ENCODE measurements at regions not wholly inside any gene's neighbourhood (a gene's known extent, or its start where the extent isn't known, plus 50 kb on each side); places are given as distances from the start of the nearest gene placed in this dataset.
"Not testable (repeated sequence)": the region's sequence is repeated elsewhere in the genome, so short reads cannot be mapped to it uniquely, and the experiment has no call there.

DNA sequence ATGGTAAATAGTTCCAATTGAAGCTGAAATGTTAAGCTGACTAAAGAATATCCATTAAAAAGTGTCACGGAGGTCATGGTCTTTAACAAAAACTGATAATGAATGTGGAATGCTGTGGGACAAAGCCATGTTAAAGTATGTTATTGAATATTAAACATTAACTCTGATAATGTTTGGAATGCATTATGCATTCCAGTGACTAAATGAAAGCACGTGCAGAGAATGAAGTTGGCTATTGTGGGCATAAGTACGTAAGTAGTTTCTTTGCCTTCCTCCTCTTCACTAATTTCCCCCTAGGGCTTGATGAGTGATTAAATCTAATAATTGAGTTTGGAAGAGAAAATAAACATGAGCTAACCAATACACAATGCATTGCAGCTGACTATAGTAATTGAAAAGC is 640.4 kb upstream of the CDH10 start:
- Mint-ChIP-seq H3K4me3 (no peak overlapping the region), H3K9me3 (peaks cover 0 to 46% (median 7%) of the 10 kb centered on the region in 5 donors), H3K27ac (no peak overlapping the region), H3K36me3 (no peaks in the 10 kb centered on the region), H3K27me3 (no peaks in the 10 kb centered on the region), H3K4me1 (no peaks in the 10 kb centered on the region)
- no peaks in the 10 kb centered on the region for H3K27me3 ChIP-seq (ENCODE audit: insufficient read depth, low read length, poor library complexity, severe bottlenecking)
- H3K4me1 ChIP-seq (ENCODE audit: insufficient read depth, low read length): no peaks in the 10 kb centered on the region
- ChIA-PET CTCF (no interaction called here), POLR2A (no interaction called here)
- H3K4me3 ChIP-seq (ENCODE audit: low read length): no peak overlapping the region
- H3K27ac ChIP-seq (ENCODE audit: low read depth, low read length): no peak overlapping the region
- no peak for DNase-seq
- H3K9me3 ChIP-seq (ENCODE audit: low read length): no peaks in the 10 kb centered on the region
- H3K36me3 ChIP-seq (ENCODE audit: insufficient read depth, low read length): no peaks in the 10 kb centered on the region

DNA sequence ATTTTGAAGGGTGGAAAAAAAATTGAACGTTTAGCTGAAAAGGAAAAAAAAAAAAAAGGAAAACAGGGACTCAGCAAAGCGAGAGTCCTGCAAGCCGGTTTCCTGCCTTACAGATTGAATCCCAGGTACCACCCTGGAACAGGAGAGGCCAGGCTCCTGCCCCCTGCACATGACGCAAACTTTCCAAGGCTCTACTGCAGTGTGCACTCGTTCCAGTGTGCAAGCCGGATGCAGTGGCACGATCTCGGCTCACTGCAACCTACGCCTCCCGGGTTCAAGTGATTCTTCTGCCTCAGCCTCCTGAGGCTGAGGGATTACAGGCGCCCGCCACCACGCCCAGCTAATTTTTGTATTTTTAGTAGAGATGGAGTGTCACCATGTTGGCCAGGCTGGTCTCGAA is 618.7 kb upstream of the CDH10 start:
- H3K4me1 Mint-ChIP-seq; DNase-seq; H3K27ac Mint-ChIP-seq; H3K27ac ChIP-seq (ENCODE audit: low read depth, low read length); H3K4me3 ChIP-seq (ENCODE audit: low read length); H3K4me1 ChIP-seq (ENCODE audit: insufficient read depth, low read length); H3K27me3 ChIP-seq (ENCODE audit: insufficient read depth, low read length, poor library complexity, severe bottlenecking); H3K36me3 ChIP-seq (ENCODE audit: insufficient read depth, low read length); H3K36me3 Mint-ChIP-seq; H3K27me3 Mint-ChIP-seq; H3K4me3 Mint-ChIP-seq; POLR2A ChIA-PET; H3K9me3 ChIP-seq (ENCODE audit: low read length): not testable (repeated sequence)
- CTCF ChIA-PET: interaction anchor here (0.8 kb wide), 1 partner anchor 18 kb away, joined by 3 read pairs; no protein-coding TSS in a partner anchor
- H3K9me3 Mint-ChIP-seq: peaks cover 9 to 22% (median 19%) of the 10 kb centered on the region in 5 donors

DNA sequence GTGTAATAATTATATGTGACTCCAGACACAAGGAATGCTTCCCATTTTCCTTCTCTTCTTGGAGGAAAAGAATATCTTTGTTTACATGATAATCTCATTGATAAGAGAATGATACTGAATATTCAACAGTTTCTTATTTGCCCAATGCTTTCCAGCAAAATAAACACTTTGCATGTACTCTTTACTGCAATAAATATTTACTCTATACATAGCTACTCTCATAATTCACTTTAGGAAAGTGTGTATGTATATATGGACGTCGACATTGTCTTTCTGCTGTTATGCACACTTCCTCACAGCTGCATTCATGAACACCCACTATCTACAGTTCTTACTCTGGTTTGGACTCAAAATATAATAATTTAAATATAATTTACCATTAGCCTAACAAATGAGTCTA is 617.4 kb upstream of the CDH10 start:
- Histone ChIP-seq H3K9me3 (ENCODE audit: low read length) (no peaks in the 10 kb centered on the region), H3K36me3 (ENCODE audit: insufficient read depth, low read length) (no peaks in the 10 kb centered on the region), H3K4me3 (ENCODE audit: low read length) (no peak overlapping the region), H3K27me3 (ENCODE audit: insufficient read depth, low read length, poor library complexity, severe bottlenecking) (no peaks in the 10 kb centered on the region), H3K4me1 (ENCODE audit: insufficient read depth, low read length) (no peaks in the 10 kb centered on the region), H3K27ac (ENCODE audit: low read depth, low read length) (no peak overlapping the region)
- Mint-ChIP-seq H3K4me3 (no peak overlapping the region), H3K27ac (no peak overlapping the region), H3K27me3 (no peaks in the 10 kb centered on the region), H3K36me3 (no peaks in the 10 kb centered on the region), H3K4me1 (no peaks in the 10 kb centered on the region), H3K9me3 (peaks cover 7 to 15% (median 10%) of the 10 kb centered on the region in 5 donors)
- ChIA-PET POLR2A (no interaction called here), CTCF (no interaction called here)
- no peak for DNase-seq

DNA sequence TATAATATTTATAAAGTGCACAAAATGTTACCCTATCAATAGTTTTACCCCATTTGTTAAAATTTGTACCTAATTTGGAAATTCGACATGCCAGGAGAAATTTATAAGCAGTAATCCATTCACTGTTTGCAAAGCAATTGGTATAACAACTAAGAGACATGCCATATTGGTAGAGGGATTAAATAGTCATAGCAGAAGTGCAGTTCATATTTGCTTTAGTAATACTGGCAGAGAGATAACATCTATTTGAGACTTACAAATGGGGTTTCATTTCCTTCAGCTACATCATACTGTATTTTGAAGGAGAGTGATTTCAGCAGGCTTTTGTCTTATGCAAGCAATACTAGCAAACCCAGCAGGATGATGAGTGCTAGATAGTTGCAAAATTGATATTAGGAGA is 610.4 kb upstream of the CDH10 start:
- Mint-ChIP-seq H3K27me3 (no peaks in the 10 kb centered on the region), H3K9me3 (peaks cover 7 to 25% (median 17%) of the 10 kb centered on the region in 5 donors), H3K36me3 (no peaks in the 10 kb centered on the region), H3K4me1 (no peaks in the 10 kb centered on the region), H3K4me3 (no peak overlapping the region), H3K27ac (no peak overlapping the region)
- H3K4me1 ChIP-seq (ENCODE audit: insufficient read depth, low read length): no peaks in the 10 kb centered on the region
- H3K4me3 ChIP-seq (ENCODE audit: low read length): no peak overlapping the region
- no peak for DNase-seq
- H3K36me3 ChIP-seq (ENCODE audit: insufficient read depth, low read length): no peaks in the 10 kb centered on the region
- H3K27ac ChIP-seq (ENCODE audit: low read depth, low read length): no peak overlapping the region
- ChIA-PET CTCF (no interaction called here), POLR2A (no interaction called here)
- H3K9me3 ChIP-seq (ENCODE audit: low read length): no peaks in the 10 kb centered on the region
- H3K27me3 ChIP-seq (ENCODE audit: insufficient read depth, low read length, poor library complexity, severe bottlenecking): no peaks in the 10 kb centered on the region

DNA sequence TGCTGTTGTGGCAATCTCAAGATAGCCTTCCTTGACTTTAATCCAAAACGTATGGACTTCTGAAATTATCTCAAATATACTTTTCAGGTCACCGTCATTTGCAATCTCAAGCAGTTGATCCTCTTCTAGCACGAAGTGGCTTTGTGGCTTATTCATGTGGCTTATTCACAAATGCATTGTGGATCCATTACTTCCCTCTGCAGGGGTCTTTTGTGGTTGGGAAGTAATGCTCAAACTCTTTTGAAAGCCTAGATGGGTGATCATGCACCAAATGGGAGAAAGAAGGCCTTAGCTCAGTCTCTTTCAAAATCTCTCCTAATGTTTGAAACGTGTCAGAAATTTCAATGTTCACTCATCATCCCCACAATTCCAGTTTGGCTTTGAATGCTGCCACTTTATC is 597.2 kb upstream of the CDH10 start:
- CTCF ChIA-PET: interaction anchor here (1.0 kb wide), 1 partner anchor 8 kb away, joined by 3 read pairs; no protein-coding TSS in a partner anchor
- no peak for DNase-seq

DNA sequence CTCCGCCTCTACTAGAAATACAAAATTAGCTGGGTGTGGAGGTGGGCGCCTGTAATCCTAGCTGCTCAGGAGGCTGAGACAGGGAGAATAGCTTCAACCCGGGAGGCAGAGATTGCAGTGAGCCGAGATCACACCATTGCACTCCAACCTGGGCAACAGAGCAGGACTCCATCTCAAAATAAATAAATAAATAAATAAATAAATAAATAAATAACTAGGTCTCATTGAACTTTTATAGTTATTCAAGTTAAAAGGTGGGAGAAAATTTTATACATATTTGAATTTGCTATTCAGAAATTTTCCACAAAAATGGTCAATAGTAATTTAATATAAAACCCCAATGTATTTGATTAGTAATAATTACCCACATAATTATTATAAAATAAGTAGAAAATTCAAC is 593.9 kb upstream of the CDH10 start:
- H3K27ac Mint-ChIP-seq; H3K4me1 Mint-ChIP-seq; H3K9me3 ChIP-seq (ENCODE audit: low read length); H3K4me1 ChIP-seq (ENCODE audit: insufficient read depth, low read length); H3K36me3 ChIP-seq (ENCODE audit: insufficient read depth, low read length); H3K27ac ChIP-seq (ENCODE audit: low read depth, low read length); DNase-seq; CTCF ChIA-PET; H3K27me3 Mint-ChIP-seq; H3K4me3 ChIP-seq (ENCODE audit: low read length); H3K36me3 Mint-ChIP-seq; H3K27me3 ChIP-seq (ENCODE audit: insufficient read depth, low read length, poor library complexity, severe bottlenecking); H3K4me3 Mint-ChIP-seq; POLR2A ChIA-PET: not testable (repeated sequence)
- H3K9me3 Mint-ChIP-seq: peaks cover 0 to 41% (median 9%) of the 10 kb centered on the region in 5 donors

More for the DNA sequence above, 597.2 kb upstream of the CDH10 start:
- no peak overlapping the region for H3K27ac Mint-ChIP-seq
- peaks cover 0 to 28% (median 19%) of the 10 kb centered on the region in 5 donors for H3K9me3 Mint-ChIP-seq
- Histone ChIP-seq H3K27ac (ENCODE audit: low read depth, low read length) (no peak overlapping the region), H3K9me3 (ENCODE audit: low read length) (no peaks in the 10 kb centered on the region), H3K4me1 (ENCODE audit: insufficient read depth, low read length) (no peaks in the 10 kb centered on the region), H3K4me3 (ENCODE audit: low read length) (no peak overlapping the region), H3K27me3 (ENCODE audit: insufficient read depth, low read length, poor library complexity, severe bottlenecking) (no peaks in the 10 kb centered on the region), H3K36me3 (ENCODE audit: insufficient read depth, low read length) (no peaks in the 10 kb centered on the region)
- H3K36me3 Mint-ChIP-seq: no peaks in the 10 kb centered on the region
- no peaks in the 10 kb centered on the region for H3K27me3 Mint-ChIP-seq
- no peaks in the 10 kb centered on the region for H3K4me1 Mint-ChIP-seq
- no peak overlapping the region for H3K4me3 Mint-ChIP-seq
- POLR2A ChIA-PET: no interaction called here

DNA sequence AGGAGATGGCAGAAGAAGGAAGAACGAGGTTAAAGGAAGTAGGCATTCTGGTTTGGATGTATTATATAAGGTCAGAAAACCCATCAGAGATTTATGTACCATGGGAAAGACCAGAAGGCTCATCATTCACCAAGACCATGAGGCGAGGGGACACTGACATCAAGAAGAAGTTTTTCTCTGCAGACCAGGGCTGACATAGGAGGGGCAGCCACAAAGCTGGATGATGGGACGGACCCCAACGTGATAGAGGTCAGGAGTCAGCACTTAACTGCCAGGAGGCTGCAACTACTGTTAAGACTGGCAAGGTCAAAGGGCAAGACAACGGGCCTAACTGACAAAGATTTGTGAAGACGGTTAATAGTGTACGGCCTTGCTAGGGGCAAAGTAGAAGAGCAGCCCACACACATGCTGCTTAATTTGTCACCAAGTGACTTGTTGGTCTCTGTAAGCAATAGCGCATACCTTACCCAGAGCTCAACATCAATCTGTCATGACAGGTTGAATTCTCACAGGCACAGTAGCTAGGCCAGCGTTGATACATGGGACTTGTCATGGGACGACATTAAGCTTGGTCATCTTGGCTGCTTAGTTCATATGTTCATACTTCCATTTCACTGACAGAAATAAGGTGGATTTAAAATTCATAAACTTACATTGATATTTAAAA is 579.7 kb upstream of the CDH10 start:
- peaks cover 0 to 2% of the 10 kb centered on the region in 2 donors for H3K27me3 Mint-ChIP-seq
- no peak overlapping the region for H3K27ac Mint-ChIP-seq
- no peaks in the 10 kb centered on the region for H3K27me3 ChIP-seq (ENCODE audit: insufficient read depth, low read length, poor library complexity, severe bottlenecking)
- no peaks in the 10 kb centered on the region for H3K9me3 ChIP-seq (ENCODE audit: low read length)
- H3K27ac ChIP-seq (ENCODE audit: low read depth, low read length): no peak overlapping the region
- no peak overlapping the region for H3K4me3 ChIP-seq (ENCODE audit: low read length)
- no peak overlapping the region for H3K4me3 Mint-ChIP-seq
- DNase-seq: no peak
- H3K4me1 Mint-ChIP-seq: no peaks in the 10 kb centered on the region
- peaks cover 4 to 13% (median 6%) of the 10 kb centered on the region in 5 donors for H3K9me3 Mint-ChIP-seq
- no peaks in the 10 kb centered on the region for H3K36me3 ChIP-seq (ENCODE audit: insufficient read depth, low read length)
- CTCF ChIA-PET: no interaction called here
- POLR2A ChIA-PET: no interaction called here
- no peaks in the 10 kb centered on the region for H3K4me1 ChIP-seq (ENCODE audit: insufficient read depth, low read length)
- no peaks in the 10 kb centered on the region for H3K36me3 Mint-ChIP-seq

DNA sequence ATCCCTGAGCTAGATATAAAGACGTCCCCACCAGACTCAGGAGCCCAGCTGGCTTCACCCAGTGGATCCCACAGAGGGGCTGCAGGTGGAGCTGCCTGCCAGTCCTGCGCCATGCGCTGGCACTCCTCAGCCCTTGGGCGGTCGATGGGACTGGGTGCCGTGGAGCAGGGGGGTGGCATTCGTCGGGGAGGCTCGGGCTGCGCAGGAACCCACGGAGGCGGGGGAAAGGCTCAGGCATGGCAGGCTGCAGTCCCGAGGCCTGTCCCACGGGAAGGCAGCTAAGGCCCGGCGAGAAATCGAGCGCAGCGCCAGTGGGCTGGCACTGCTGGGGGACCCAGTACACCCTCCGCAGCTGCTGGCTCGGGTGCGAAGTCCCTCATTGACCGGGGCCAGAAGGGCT is 555.1 kb upstream of the CDH10 start:
- H3K4me1 Mint-ChIP-seq; H3K27ac ChIP-seq (ENCODE audit: low read depth, low read length); H3K27me3 Mint-ChIP-seq; H3K9me3 ChIP-seq (ENCODE audit: low read length); H3K36me3 Mint-ChIP-seq; POLR2A ChIA-PET; CTCF ChIA-PET; H3K27ac Mint-ChIP-seq; DNase-seq; H3K36me3 ChIP-seq (ENCODE audit: insufficient read depth, low read length); H3K4me1 ChIP-seq (ENCODE audit: insufficient read depth, low read length); H3K4me3 Mint-ChIP-seq; H3K27me3 ChIP-seq (ENCODE audit: insufficient read depth, low read length, poor library complexity, severe bottlenecking); H3K4me3 ChIP-seq (ENCODE audit: low read length): not testable (repeated sequence)
- peaks cover 5 to 25% (median 21%) of the 10 kb centered on the region in 5 donors for H3K9me3 Mint-ChIP-seq
